ENCODE measurements at regions not wholly inside any gene's neighbourhood (a gene's known extent, or its start where the extent isn't known, plus 50 kb on each side); places are given as distances from the start of the nearest gene placed in this dataset.

DNA sequence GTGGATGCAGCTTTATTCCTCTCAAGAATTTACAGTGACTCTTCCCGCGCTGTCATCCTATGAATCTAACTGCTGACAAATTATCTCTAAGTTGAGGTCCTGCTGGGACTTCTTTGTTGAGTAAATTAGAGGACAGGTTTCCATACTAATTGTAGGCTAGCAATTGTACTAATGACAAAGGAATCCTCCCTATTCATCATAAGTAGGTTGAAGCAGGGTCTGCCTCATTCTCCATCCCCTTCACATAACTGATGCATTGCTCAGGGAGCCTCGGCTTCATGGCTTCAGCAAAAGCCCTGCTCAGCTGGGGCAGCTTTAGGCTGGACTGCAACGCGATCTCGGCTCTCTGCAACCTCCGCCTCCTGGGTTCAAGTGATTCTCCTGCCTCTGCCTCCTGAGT lies 83.1 kb upstream of the IRX6 start:
- in situ Hi-C loops (cut with MboI; ENCODE audit: low sequenced_read_pairs), result no loop called here
- CTCF ChIA-PET, result no interaction called here

More for the DNA sequence above, 83.1 kb upstream of the IRX6 start:
- no peak overlapping the region for H3K18ac ChIP-seq (ENCODE audit: low read depth, low read length)
- H2AFZ ChIP-seq (replicated peaks; ENCODE audit: low read length, poor library complexity), result no peak overlapping the region
- ATAC-seq (ENCODE audit: low read depth), result no peak
- H3K27me3 ChIP-seq (ENCODE audit: control insufficient read depth, insufficient read depth, low read length), result no peaks in the 10 kb centered on the region
- H3K23ac ChIP-seq (ENCODE audit: low read depth, low read length), result no peak overlapping the region
- H4K8ac ChIP-seq (ENCODE audit: low read depth in 2 of 2, low read length in 2 of 2), result no peak overlapping the region
- H3K4me2 ChIP-seq (ENCODE audit: low read depth, low read length), result no peak overlapping the region
- no peak for DNase-seq
- H3K14ac ChIP-seq (replicated peaks; ENCODE audit: low read depth, low read length), result no peak overlapping the region
- H3K4ac ChIP-seq (ENCODE audit: low read depth, low read length), result no peak overlapping the region
- no peaks in the 10 kb centered on the region for H3K9me3 ChIP-seq (ENCODE audit: control insufficient read depth, insufficient read depth, low read length)
- WGBS, 2 experiments (ENCODE audit: extremely low coverage in 2 of 2, insufficient read length in 1 of 2), result 60% methylated on average over 4 of the region's 7 CpGs; no CpG with 5 or more reads in 1 of the 2 experiments
- H3K56ac ChIP-seq (ENCODE audit: extremely low read depth, insufficient read depth, low read length), result no peak overlapping the region
- no peaks in the 10 kb centered on the region for H3K9me1 ChIP-seq (ENCODE audit: insufficient read depth, low read length)
- no peaks in the 10 kb centered on the region for H3K79me1 ChIP-seq (ENCODE audit: low read depth in 1 of 2, low read length in 2 of 2)
- dilution Hi-C loops (cut with HindIII; ENCODE audit: low sequenced_read_pairs, unreplicated experiment), result no loop called here
- H3K9ac ChIP-seq (ENCODE audit: low read depth, low read length), result no peak overlapping the region
- no peak overlapping the region for H3K4me3 ChIP-seq (ENCODE audit: insufficient read depth, low read depth, low read length)
- H2AK5ac ChIP-seq (ENCODE audit: low read depth, low read length), result no peak overlapping the region
- H2BK5ac ChIP-seq (ENCODE audit: low read depth, low read length, poor library complexity, severe bottlenecking), result no peak overlapping the region
- no peaks in the 10 kb centered on the region for H4K20me1 ChIP-seq (ENCODE audit: insufficient read depth, low read length)
- H4K5ac ChIP-seq (ENCODE audit: low read depth, low read length), result no peak overlapping the region
- H2BK15ac ChIP-seq (ENCODE audit: low read depth, low read length), result no peak overlapping the region
- BruUV-seq (replicated peaks), result no TSS peak
- no peak overlapping the region for H2BK20ac ChIP-seq (ENCODE audit: low read depth, low read length)
- no peak overlapping the region for H3K27ac ChIP-seq (ENCODE audit: insufficient read depth, low read length)
- intact Hi-C loops (cut with micrococcal nuclease), result no loop called here
- no peaks in the 10 kb centered on the region for H3K4me1 ChIP-seq (ENCODE audit: control insufficient read depth, insufficient read depth, low read length)
- H3K36me3 ChIP-seq (ENCODE audit: control insufficient read depth, insufficient read depth, low read length), result no peaks in the 10 kb centered on the region
- no peak overlapping the region for H2AK9ac ChIP-seq (replicated peaks; ENCODE audit: low read depth, low read length, poor library complexity)
- POLR2A ChIA-PET (ENCODE audit: unreplicated experiment), result no interaction called here
- no peak overlapping the region for H4K91ac ChIP-seq (ENCODE audit: insufficient read depth, low read depth, low read length)
- TF ChIP-seq, protein P1, sequence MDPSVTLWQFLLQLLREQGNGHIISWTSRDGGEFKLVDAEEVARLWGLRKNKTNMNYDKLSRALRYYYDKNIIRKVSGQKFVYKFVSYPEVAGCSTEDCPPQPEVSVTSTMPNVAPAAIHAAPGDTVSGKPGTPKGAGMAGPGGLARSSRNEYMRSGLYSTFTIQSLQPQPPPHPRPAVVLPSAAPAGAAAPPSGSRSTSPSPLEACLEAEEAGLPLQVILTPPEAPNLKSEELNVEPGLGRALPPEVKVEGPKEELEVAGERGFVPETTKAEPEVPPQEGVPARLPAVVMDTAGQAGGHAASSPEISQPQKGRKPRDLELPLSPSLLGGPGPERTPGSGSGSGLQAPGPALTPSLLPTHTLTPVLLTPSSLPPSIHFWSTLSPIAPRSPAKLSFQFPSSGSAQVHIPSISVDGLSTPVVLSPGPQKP (IDR thresholded peaks at IDR 0.05; ENCODE audit: borderline replicate concordance, low read depth, low read length), result no peak
- no peak for TF ChIP-seq MAZ (IDR thresholded peaks at IDR 0.05; ENCODE audit: borderline replicate concordance, low read depth, low read length)
- no peak for TF ChIP-seq CEBPB (IDR thresholded peaks at IDR 0.05; ENCODE audit: low read depth, low read length)
- H2BK120ac ChIP-seq (ENCODE audit: low read depth, low read length), result no peak overlapping the region

All from IMR-90 (cell line).